ENCODE measurements at regions not wholly inside any gene's neighbourhood (a gene's known extent, or its start where the extent isn't known, plus 50 kb on each side); places are given as distances from the start of the nearest gene placed in this dataset.

DNA sequence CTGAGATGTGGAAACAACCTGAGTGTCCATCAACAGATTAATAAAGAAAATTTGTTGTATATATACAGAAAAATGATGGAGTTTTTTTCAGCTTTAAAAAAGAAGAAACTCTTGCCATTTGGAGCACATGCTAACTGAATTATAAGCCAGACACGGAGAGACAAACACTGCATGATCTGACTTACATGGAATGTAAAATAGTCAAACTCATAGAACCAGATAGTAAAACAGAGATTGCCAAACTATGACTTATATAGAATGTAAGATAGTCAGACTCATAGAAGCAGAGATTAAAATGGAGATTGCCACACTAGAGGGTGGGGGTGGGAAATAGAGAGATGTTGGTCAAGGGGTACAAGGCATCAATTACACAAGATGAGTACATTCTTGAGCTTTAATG, 1786.6 kb downstream of the PLA2G4A start:
- TF ChIP-seq, protein P1, sequence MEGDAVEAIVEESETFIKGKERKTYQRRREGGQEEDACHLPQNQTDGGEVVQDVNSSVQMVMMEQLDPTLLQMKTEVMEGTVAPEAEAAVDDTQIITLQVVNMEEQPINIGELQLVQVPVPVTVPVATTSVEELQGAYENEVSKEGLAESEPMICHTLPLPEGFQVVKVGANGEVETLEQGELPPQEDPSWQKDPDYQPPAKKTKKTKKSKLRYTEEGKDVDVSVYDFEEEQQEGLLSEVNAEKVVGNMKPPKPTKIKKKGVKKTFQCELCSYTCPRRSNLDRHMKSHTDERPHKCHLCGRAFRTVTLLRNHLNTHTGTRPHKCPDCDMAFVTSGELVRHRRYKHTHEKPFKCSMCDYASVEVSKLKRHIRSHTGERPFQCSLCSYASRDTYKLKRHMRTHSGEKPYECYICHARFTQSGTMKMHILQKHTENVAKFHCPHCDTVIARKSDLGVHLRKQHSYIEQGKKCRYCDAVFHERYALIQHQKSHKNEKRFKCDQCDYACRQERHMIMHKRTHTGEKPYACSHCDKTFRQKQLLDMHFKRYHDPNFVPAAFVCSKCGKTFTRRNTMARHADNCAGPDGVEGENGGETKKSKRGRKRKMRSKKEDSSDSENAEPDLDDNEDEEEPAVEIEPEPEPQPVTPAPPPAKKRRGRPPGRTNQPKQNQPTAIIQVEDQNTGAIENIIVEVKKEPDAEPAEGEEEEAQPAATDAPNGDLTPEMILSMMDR (IDR thresholded peaks at IDR 0.05; ENCODE audit: low read length): no peak
- TF ChIP-seq EZH2 (IDR thresholded peaks at IDR 0.05; ENCODE audit: borderline replicate concordance, low read length): no peak
